Prostate gland (tissue), 2 donors: ENCODE measurements at regions not wholly inside any gene's neighbourhood (a gene's known extent, or its start where the extent isn't known, plus 50 kb on each side); places are given as distances from the start of the nearest gene placed in this dataset.

ENCODE experiments used
- POLR2A ChIP-seq: fragments of 450-650 bp; IDR thresholded peaks from one replicate; pipeline ENCODE4 v1.6.1; 2016; ENCODE audit warnings: antibody characterized with exemption, mild to moderate bottlenecking
- TF ChIP-seq, protein P1 (sequence below), 4 experiments: fragments of 200-600 bp in 2 of 4; fragments of 450-650 bp in 2 of 4; sonication (generic) in 2 of 4; IDR thresholded peaks; 1 replicate in 3 of 4; 2 replicates in 1 of 4; pipeline ENCODE4 v1.5.1; 2016 to 2019; ENCODE audit warnings: antibody characterized with exemption in 4 of 4, mild to moderate bottlenecking in 2 of 4, moderate library complexity in 2 of 4

DNA sequence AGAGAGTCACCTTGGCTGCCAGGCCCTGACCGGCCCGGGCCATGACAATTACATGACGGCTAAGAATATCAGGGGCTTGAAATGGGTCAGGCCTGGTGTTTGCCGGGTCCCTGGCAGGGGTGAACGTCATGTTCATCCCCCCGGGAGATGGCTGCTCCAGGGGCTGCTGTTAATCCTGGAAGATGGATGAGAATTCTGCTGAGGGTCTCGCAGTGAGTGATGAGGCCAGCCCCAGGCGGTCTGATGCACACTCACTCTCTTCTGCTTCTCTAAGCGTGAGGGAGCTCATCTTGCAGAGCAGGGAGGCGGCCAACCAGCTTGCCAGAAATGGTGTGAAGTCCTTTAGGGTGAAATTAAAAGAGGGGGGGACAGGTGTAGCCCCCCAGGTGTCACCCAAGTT, 101.3 kb upstream of the ANO1 start:
- no peak for TF ChIP-seq POLR2A
- TF ChIP-seq, protein P1, sequence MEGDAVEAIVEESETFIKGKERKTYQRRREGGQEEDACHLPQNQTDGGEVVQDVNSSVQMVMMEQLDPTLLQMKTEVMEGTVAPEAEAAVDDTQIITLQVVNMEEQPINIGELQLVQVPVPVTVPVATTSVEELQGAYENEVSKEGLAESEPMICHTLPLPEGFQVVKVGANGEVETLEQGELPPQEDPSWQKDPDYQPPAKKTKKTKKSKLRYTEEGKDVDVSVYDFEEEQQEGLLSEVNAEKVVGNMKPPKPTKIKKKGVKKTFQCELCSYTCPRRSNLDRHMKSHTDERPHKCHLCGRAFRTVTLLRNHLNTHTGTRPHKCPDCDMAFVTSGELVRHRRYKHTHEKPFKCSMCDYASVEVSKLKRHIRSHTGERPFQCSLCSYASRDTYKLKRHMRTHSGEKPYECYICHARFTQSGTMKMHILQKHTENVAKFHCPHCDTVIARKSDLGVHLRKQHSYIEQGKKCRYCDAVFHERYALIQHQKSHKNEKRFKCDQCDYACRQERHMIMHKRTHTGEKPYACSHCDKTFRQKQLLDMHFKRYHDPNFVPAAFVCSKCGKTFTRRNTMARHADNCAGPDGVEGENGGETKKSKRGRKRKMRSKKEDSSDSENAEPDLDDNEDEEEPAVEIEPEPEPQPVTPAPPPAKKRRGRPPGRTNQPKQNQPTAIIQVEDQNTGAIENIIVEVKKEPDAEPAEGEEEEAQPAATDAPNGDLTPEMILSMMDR (IDR thresholded peaks at IDR 0.05) = no peak
